Stimulated activated CD4-positive, alpha-beta T cell treated with anti-CD3 and anti-CD28 coated beads, TNF-alpha, amount 100 ng/mL, for 4 hours (primary cell): ENCODE measurements at regions not wholly inside any gene's neighbourhood (a gene's known extent, or its start where the extent isn't known, plus 50 kb on each side); places are given as distances from the start of the nearest gene placed in this dataset.

ENCODE experiments used
- DNase-seq, 3 experiments: peaks; one replicate each; pipeline ENCODE4 v3.0.0-alpha.2; 2020; ENCODE audit warnings: low read depth in 3 of 3

DNA sequence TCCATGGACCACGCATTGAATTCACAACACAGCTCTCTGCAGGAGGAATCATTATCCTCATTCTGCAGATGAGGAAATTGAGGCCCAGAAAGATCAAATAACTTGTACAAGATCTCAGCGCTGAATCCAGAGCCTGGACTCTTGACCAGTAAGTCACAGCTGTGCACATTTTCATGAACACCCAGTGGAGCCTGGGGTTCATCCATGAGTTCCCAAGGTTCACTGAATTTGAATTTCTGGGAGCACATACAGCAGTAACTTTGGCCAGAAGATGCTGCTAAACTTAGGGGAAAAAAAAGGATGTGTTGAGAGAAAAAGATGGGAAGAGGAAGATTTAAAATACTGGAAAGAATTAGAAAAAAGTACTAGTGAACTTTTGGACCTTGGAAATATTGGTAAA, 218.7 kb upstream of the PPARGC1A start:
- DNase-seq, result no peak

DNA sequence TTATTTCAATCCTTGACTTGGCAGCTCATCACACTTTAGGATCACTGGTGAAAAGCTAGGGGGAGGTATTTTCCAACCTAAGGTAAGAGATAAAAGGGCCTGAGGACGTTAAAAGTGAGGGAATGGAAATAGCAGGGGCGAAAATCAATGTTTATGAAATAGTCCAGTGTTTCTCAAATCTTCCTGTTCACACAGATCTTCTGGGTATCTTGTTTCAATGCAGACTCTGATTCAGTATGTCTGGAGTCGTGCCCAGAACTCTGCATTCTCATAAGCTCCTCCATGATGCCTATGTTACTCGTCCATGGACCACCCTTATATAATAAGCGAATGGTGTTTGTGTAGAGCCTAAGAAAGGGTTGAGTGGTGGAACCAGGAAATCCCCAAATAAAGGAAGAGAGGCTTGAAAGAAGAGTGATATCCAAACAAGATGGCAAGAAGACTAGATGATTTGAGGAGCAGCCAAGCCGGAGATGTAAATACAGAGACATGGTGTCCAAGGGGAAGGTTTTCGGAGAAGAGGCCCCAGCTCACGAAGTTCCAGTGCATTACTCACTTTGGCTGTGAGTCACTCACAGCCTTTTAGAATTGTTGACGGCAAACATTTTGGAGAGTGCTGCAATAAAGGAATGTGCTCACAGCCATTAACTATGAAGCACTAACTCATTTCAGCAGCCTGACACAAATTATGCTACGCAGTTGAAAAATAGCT, 215.6 kb upstream of the PPARGC1A start:
- DNase-seq, result no peak

GRCh38 chr4:24104158-24104565, 214.3 kb upstream of the PPARGC1A start:
- no peak for DNase-seq

GRCh38 chr4:24103434-24104157, 213.7 kb upstream of the PPARGC1A start:
- no peak for DNase-seq

DNA sequence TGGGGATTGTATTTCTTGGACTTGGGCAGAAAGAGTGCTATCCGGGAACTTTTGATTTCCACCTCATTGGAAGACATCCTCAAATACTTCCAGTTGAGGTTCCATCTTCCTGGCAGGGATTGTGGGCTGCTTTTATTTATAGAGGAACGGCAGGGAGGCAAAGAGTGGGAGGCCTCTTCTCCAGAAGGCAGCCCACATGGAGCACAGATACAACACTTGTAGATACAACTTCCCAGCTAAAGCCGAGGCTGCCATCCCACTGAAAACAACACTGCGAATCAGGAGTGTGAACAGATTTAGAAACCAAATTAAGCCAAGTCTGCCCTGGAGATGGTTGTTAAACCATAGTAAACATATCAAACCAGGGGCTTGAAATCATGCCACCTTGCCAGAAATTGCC, 212.8 kb upstream of the PPARGC1A start:
- DNase-seq, result no peak

GRCh38 chr4:24096603-24097002, 206.8 kb upstream of the PPARGC1A start:
- DNase-seq, result no peak

GRCh38 chr4:24094726-24095125, 204.9 kb upstream of the PPARGC1A start:
- DNase-seq, result no peak

DNA sequence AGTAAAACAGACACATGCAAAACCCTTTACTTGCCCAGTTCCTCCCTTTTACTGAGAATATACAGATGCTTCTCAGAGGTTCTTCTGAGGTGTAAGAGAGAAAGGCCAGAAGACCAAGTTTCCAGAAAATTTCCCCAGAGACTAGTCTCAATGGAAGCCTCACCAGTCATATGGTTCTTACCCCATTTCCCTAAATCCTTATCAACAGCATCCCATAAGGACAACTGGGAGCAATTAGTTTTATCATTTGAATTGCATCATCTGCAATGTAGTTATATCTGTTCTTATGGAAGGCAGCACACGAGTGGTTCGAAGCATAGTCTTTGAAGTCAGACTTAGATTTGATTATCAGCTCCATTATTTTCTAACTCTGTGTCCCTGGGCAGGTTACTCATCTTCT, 203.6 kb upstream of the PPARGC1A start:
- no peak for DNase-seq

GRCh38 chr4:24091639-24092233, 201.9 kb upstream of the PPARGC1A start:
- DNase-seq, result no peak

DNA sequence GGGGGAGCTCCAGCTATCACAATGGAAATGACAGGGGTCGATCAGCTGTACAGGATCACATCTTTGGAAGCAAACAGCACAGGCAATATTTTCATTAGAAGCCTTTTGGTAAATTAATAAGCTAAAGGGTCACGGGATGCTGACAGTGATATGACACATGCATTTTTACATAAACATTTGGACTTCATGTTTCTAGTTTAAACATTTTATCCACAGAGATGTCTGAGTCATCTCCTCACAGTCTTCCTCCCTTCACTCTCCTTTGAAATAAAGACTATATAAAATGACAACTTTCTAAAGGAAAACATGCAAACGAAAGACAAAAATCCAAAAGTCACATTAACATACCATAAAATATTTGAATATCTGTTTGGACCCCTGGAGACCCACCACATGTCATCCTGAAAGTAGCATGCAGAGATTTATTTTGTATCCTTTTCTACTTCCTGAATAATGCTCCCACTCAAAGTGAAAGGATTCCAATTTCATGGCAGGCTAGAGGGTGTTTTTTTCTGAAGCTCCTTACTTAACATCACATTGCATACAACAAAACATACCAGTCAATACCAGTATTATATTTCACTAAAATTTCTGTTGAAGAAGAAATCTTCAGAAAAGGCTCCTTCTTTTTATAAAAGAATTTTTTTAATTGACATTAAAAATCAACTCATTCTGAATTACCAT, 200.1 kb upstream of the PPARGC1A start:
- DNase-seq, result no peak

GRCh38 chr4:24080871-24081270, 191.0 kb upstream of the PPARGC1A start:
- no peak for DNase-seq

GRCh38 chr4:24078347-24078962, 188.6 kb upstream of the PPARGC1A start:
- DNase-seq, result no peak

DNA sequence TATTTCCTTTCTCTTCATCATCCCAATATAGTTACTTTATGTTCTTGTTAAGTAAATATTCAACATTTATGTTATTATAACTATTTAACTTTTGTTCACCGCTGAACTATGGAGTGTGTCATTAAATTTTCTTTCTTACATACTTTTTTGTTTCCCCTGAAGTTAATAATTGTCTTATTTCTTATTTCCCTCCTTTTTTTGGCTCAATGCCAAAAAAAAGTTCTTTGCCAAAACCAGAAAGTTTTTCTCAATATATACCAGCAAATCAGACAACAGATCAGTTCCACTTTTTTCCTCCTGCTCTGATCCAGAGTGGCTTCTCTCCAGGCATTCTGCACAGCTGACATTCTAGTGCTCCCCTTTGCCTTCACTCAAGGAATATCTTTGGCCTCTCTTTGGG, 187.0 kb upstream of the PPARGC1A start:
- no peak for DNase-seq

- DNase-seq, result no peak
Observed at GRCh38 chr4:24073948-24074347, 184.1 kb upstream of the PPARGC1A start.

- no peak for DNase-seq
Observed at GRCh38 chr4:24071612-24072372, 181.9 kb upstream of the PPARGC1A start.

DNA sequence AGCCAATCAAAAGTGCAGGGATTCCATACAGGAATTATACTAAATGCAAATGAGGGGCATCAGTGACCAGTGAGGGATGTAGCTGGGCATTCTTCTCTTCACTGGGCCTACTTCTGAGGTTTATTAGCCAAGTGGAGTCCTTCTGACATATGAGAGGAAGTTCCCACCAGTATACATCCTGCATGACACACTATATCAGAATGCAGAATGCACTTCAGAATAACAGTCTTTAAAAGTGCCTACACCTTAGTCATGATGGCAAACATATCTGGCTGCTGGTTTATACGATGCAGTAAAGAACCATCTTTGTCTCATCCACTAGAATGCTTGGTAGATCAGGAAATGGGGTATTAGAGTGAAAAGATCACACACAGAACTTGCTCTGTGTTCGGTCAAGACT, 180.3 kb upstream of the PPARGC1A start:
- no peak for DNase-seq

- DNase-seq, result no peak
Observed at GRCh38 chr4:24067367-24068193, 177.7 kb upstream of the PPARGC1A start.

DNA sequence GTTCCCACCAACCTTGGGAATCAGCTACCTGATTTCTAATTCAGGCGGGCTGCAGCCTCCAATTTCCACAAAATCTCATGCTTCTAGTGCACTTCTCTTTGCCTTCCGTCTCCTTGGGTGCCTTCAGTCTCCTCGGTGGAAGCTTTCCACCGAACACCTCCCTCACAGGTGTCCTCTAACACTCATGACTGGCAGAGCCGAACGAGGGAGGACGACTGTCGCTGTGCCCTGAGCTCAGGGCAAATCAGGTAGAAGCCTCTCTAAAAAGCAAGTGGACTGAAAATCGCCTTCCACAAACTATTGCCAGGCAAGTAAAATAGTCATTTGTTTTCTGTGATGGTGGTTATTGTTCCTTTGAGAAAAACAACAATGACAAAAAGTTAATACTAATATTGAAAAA, 176.1 kb upstream of the PPARGC1A start:
- no peak for DNase-seq

DNA sequence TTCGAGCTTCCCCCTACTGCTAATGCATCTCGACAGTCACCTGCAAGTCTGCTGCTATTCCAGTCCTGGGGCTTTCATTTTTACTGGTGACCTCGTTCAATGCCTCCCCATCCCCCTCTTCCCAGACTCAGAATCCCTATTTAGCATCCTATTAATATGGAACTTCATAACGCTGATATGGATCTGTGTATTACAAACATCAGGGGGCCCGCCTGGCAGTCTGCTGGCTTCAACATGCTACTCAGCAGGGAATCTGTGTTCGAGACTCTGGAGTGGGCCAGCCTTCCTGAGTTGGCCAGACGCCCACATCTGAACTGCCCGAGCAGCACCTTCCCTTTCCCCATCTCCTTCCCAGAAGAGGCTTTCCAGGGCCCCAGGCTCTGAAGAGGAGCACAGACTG, 173.9 kb upstream of the PPARGC1A start:
- no peak for DNase-seq

- DNase-seq, result no peak
Observed at GRCh38 chr4:24060932-24061331, 171.1 kb upstream of the PPARGC1A start.
